ENCODE measurements at regions not wholly inside any gene's neighbourhood (a gene's known extent, or its start where the extent isn't known, plus 50 kb on each side); places are given as distances from the start of the nearest gene placed in this dataset.

DNA sequence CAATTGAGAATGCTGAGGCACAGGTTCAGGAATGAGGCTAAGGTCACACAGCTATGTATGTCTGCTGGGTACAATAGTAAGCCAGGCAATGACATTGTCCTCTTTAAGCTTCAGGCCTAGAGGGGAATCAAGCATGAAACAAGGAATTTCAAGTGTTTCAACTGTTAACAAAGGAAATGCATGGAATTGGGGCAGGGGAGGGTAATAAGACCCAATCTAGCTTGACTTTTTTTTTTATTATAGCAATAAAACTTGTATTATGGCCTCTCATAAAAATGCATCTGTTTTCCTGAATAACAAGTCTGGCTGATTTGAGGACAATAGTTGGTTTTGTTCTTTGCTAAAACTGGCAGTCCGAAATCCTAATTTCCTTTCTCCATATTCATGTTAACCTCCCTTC is 336.7 kb downstream of the CBLN4 start:
- TF ChIP-seq, protein P1, sequence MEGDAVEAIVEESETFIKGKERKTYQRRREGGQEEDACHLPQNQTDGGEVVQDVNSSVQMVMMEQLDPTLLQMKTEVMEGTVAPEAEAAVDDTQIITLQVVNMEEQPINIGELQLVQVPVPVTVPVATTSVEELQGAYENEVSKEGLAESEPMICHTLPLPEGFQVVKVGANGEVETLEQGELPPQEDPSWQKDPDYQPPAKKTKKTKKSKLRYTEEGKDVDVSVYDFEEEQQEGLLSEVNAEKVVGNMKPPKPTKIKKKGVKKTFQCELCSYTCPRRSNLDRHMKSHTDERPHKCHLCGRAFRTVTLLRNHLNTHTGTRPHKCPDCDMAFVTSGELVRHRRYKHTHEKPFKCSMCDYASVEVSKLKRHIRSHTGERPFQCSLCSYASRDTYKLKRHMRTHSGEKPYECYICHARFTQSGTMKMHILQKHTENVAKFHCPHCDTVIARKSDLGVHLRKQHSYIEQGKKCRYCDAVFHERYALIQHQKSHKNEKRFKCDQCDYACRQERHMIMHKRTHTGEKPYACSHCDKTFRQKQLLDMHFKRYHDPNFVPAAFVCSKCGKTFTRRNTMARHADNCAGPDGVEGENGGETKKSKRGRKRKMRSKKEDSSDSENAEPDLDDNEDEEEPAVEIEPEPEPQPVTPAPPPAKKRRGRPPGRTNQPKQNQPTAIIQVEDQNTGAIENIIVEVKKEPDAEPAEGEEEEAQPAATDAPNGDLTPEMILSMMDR (conservative IDR thresholded peaks at IDR 0.05), result no peak
- no peak for TF ChIP-seq EZH2 (IDR thresholded peaks at IDR 0.05; ENCODE audit: low read depth)

All from PC-9 (cell line).